HG02852 (cell line): ENCODE measurements at regions not wholly inside any gene's neighbourhood (a gene's known extent, or its start where the extent isn't known, plus 50 kb on each side); places are given as distances from the start of the nearest gene placed in this dataset.
"Not testable (repeated sequence)": the region's sequence is repeated elsewhere in the genome, so short reads cannot be mapped to it uniquely, and the experiment has no call there.

Experiments used
- ATAC-seq: cut with Tn5 transposase; IDR thresholded peaks from one replicate; pipeline ENCODE4 v1.9.1; 2021; ENCODE audit warnings: mild to moderate bottlenecking, moderate library complexity; ENCODE audit not compliant: unreplicated experiment

GRCh38 chr12:92062539-92063493, 82.8 kb downstream of the BTG1 start:
- ATAC-seq, result no peak

GRCh38 chr12:92061061-92061460, 84.6 kb downstream of the BTG1 start:
- ATAC-seq, result no peak

- ATAC-seq, result no peak
Measured at GRCh38 chr12:92059960-92060359, 85.7 kb downstream of the BTG1 start.

- ATAC-seq, result peak; percentile 65
Measured at GRCh38 chr12:92058664-92059063, 87.0 kb downstream of the BTG1 start.

- not testable (repeated sequence) for ATAC-seq
Measured at GRCh38 chr12:92056756-92057155, 88.9 kb downstream of the BTG1 start.

- no peak for ATAC-seq
Measured at GRCh38 chr12:92056290-92056689, 89.4 kb downstream of the BTG1 start.

- no peak for ATAC-seq
Measured at GRCh38 chr12:92055877-92056276, 89.8 kb downstream of the BTG1 start.

- ATAC-seq, result no peak
Measured at GRCh38 chr12:92051441-92051840, 94.2 kb downstream of the BTG1 start.

- peak; percentile 82 for ATAC-seq
Measured at GRCh38 chr12:92049403-92049802, 96.2 kb downstream of the BTG1 start.

- no peak for ATAC-seq
Measured at GRCh38 chr12:92047393-92047826, 98.2 kb downstream of the BTG1 start.

GRCh38 chr12:92046557-92047392, 98.9 kb downstream of the BTG1 start:
- no peak for ATAC-seq

- ATAC-seq, result no peak
Measured at GRCh38 chr12:92045852-92046251, 99.8 kb downstream of the BTG1 start.

- ATAC-seq, result no peak
Measured at GRCh38 chr12:92044435-92044834, 101.2 kb downstream of the BTG1 start.

- no peak for ATAC-seq
Measured at GRCh38 chr12:92042791-92043531, 102.7 kb downstream of the BTG1 start.

- no peak for ATAC-seq
Measured at GRCh38 chr12:92041742-92042141, 103.9 kb downstream of the BTG1 start.

GRCh38 chr12:92039046-92039445, 106.6 kb downstream of the BTG1 start:
- no peak for ATAC-seq

GRCh38 chr12:92038476-92038875, 107.2 kb downstream of the BTG1 start:
- no peak for ATAC-seq

- ATAC-seq, result no peak
Measured at GRCh38 chr12:92036771-92037453, 108.7 kb downstream of the BTG1 start.

GRCh38 chr12:92036061-92036620, 109.5 kb downstream of the BTG1 start:
- no peak for ATAC-seq

- no peak for ATAC-seq
Measured at GRCh38 chr12:92035477-92035876, 110.2 kb downstream of the BTG1 start.
